ENCODE measurements at regions not wholly inside any gene's neighbourhood (a gene's known extent, or its start where the extent isn't known, plus 50 kb on each side); places are given as distances from the start of the nearest gene placed in this dataset.

- Histone ChIP-seq H3K9me2 (ENCODE audit: low read depth, low read length) (no peaks in the 10 kb centered on the region), H3K4me3 (ENCODE audit: low read depth, low read length, poor library complexity, severe bottlenecking) (no peak overlapping the region), H3K9me3 (ENCODE audit: low read length) (no peaks in the 10 kb centered on the region), H3K79me2 (ENCODE audit: insufficient read depth, low read length) (no peaks in the 10 kb centered on the region), H3K27me3 (ENCODE audit: insufficient read depth, low read length) (no peaks in the 10 kb centered on the region), H4K20me1 (ENCODE audit: insufficient read depth, low read length) (no peaks in the 10 kb centered on the region), H3K36me3 (ENCODE audit: insufficient read depth, low read length) (no peaks in the 10 kb centered on the region), H3K4me2 (ENCODE audit: low read length) (no peak overlapping the region), H3K4me1 (ENCODE audit: insufficient read depth, low read length, severe bottlenecking) (no peaks in the 10 kb centered on the region), H3F3A (ENCODE audit: insufficient read depth, low read length) (no peaks in the 10 kb centered on the region), H3K9ac (ENCODE audit: low read length) (no peak overlapping the region), H3K27ac (ENCODE audit: low read depth, low read length, poor library complexity, severe bottlenecking) (no peak overlapping the region), H2AFZ (ENCODE audit: low read length) (no peak overlapping the region)
- no peak for TF ChIP-seq EZH2 (IDR thresholded peaks at IDR 0.05; ENCODE audit: borderline replicate concordance, low read length)
- TF ChIP-seq, protein P1, sequence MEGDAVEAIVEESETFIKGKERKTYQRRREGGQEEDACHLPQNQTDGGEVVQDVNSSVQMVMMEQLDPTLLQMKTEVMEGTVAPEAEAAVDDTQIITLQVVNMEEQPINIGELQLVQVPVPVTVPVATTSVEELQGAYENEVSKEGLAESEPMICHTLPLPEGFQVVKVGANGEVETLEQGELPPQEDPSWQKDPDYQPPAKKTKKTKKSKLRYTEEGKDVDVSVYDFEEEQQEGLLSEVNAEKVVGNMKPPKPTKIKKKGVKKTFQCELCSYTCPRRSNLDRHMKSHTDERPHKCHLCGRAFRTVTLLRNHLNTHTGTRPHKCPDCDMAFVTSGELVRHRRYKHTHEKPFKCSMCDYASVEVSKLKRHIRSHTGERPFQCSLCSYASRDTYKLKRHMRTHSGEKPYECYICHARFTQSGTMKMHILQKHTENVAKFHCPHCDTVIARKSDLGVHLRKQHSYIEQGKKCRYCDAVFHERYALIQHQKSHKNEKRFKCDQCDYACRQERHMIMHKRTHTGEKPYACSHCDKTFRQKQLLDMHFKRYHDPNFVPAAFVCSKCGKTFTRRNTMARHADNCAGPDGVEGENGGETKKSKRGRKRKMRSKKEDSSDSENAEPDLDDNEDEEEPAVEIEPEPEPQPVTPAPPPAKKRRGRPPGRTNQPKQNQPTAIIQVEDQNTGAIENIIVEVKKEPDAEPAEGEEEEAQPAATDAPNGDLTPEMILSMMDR (IDR thresholded peaks at IDR 0.05; ENCODE audit: low read length) = no peak
Measured at GRCh38 chr7:54904130-54904529, 114.7 kb upstream of the EGFR start.

GRCh38 chr7:54904986-54905385 lies 113.8 kb upstream of the EGFR start:
- H3K27ac ChIP-seq (ENCODE audit: low read depth, low read length, poor library complexity, severe bottlenecking) = no peak overlapping the region

DNA sequence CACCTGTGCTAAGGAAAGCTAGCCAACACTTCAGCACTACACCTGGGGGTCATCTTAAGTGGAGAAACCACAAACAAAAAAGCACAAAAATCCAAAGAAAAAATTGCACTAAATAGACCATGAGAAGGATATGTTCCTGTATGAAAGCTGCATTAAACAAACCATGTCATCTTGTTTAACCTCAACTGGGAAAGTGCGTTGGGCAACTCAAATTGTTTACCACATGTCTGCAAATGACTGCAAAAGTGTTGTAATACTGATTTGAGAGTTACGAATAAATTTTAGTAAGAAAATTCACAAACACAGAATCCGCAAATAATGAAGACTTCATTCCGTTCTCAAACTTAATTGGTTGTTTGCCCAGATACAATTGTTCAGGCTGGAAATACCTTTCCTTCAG lies 111.9 kb upstream of the EGFR start:
- no peak overlapping the region for H3K27ac ChIP-seq (ENCODE audit: low read depth, low read length, poor library complexity, severe bottlenecking)
- no peak overlapping the region for H2AFZ ChIP-seq (ENCODE audit: low read length)
- H3K36me3 ChIP-seq (ENCODE audit: insufficient read depth, low read length) = no peaks in the 10 kb centered on the region
- no peaks in the 10 kb centered on the region for H4K20me1 ChIP-seq (ENCODE audit: insufficient read depth, low read length)
- H3K27me3 ChIP-seq (ENCODE audit: insufficient read depth, low read length) = no peaks in the 10 kb centered on the region
- no peaks in the 10 kb centered on the region for H3K4me1 ChIP-seq (ENCODE audit: insufficient read depth, low read length, severe bottlenecking)
- TF ChIP-seq, protein P1 (IDR thresholded peaks at IDR 0.05; ENCODE audit: low read length) = no peak
- TF ChIP-seq EZH2 (IDR thresholded peaks at IDR 0.05; ENCODE audit: borderline replicate concordance, low read length) = no peak
- H3K9ac ChIP-seq (ENCODE audit: low read length) = no peak overlapping the region
- no peak overlapping the region for H3K4me2 ChIP-seq (ENCODE audit: low read length)
- no peak overlapping the region for H3K4me3 ChIP-seq (ENCODE audit: low read depth, low read length, poor library complexity, severe bottlenecking)
- no peaks in the 10 kb centered on the region for H3K9me3 ChIP-seq (ENCODE audit: low read length)
- no peaks in the 10 kb centered on the region for H3F3A ChIP-seq (ENCODE audit: insufficient read depth, low read length)
- H3K79me2 ChIP-seq (ENCODE audit: insufficient read depth, low read length) = no peaks in the 10 kb centered on the region
- H3K9me2 ChIP-seq (ENCODE audit: low read depth, low read length) = no peaks in the 10 kb centered on the region

More at GRCh38 chr7:54904986-54905385, 113.8 kb upstream of the EGFR start:
- Histone ChIP-seq H3K36me3 (ENCODE audit: insufficient read depth, low read length) (no peaks in the 10 kb centered on the region), H2AFZ (ENCODE audit: low read length) (no peak overlapping the region), H3K4me3 (ENCODE audit: low read depth, low read length, poor library complexity, severe bottlenecking) (no peak overlapping the region), H3K79me2 (ENCODE audit: insufficient read depth, low read length) (no peaks in the 10 kb centered on the region), H3K4me1 (ENCODE audit: insufficient read depth, low read length, severe bottlenecking) (no peaks in the 10 kb centered on the region), H3K9me2 (ENCODE audit: low read depth, low read length) (no peaks in the 10 kb centered on the region), H3K4me2 (ENCODE audit: low read length) (no peak overlapping the region), H3K9ac (ENCODE audit: low read length) (no peak overlapping the region), H3K9me3 (ENCODE audit: low read length) (no peaks in the 10 kb centered on the region), H4K20me1 (ENCODE audit: insufficient read depth, low read length) (no peaks in the 10 kb centered on the region), H3K27me3 (ENCODE audit: insufficient read depth, low read length) (no peaks in the 10 kb centered on the region), H3F3A (ENCODE audit: insufficient read depth, low read length) (no peaks in the 10 kb centered on the region)
- no peak for TF ChIP-seq EZH2 (IDR thresholded peaks at IDR 0.05; ENCODE audit: borderline replicate concordance, low read length)
- TF ChIP-seq, protein P1 (IDR thresholded peaks at IDR 0.05; ENCODE audit: low read length) = no peak

Measured in OCI-LY1 (cell line).